NCI-H146 treated with DMSO at 0.1 percent for 48 hours (cell line): ENCODE measurements at regions not wholly inside any gene's neighbourhood (a gene's known extent, or its start where the extent isn't known, plus 50 kb on each side); places are given as distances from the start of the nearest gene placed in this dataset.

Source experiments
- DNase-seq: peaks from one replicate; lab custom pipeline; 2025; ENCODE audit not compliant: unreplicated experiment; lab: John Stamatoyannopoulos, UW

- DNase-seq = no peak
Observed at GRCh38 chr6:137754366-137754765, 112.7 kb upstream of the TNFAIP3 start.

- no peak for DNase-seq
Observed at GRCh38 chr6:137754866-137755265, 112.2 kb upstream of the TNFAIP3 start.

GRCh38 chr6:137755284-137755683 is 111.8 kb upstream of the TNFAIP3 start:
- no peak for DNase-seq

GRCh38 chr6:137756788-137757187 is 110.3 kb upstream of the TNFAIP3 start:
- no peak for DNase-seq

GRCh38 chr6:137758661-137759060 is 108.4 kb upstream of the TNFAIP3 start:
- DNase-seq = no peak

- DNase-seq = no peak
Observed at GRCh38 chr6:137759624-137760023, 107.4 kb upstream of the TNFAIP3 start.

GRCh38 chr6:137761072-137761471 is 106.0 kb upstream of the TNFAIP3 start:
- DNase-seq = no peak

GRCh38 chr6:137761487-137761886 is 105.6 kb upstream of the TNFAIP3 start:
- DNase-seq = no peak

GRCh38 chr6:137762168-137763090 is 104.6 kb upstream of the TNFAIP3 start:
- DNase-seq = no peak

- no peak for DNase-seq
Observed at GRCh38 chr6:137763436-137763835, 103.6 kb upstream of the TNFAIP3 start.

GRCh38 chr6:137763886-137764285 is 103.2 kb upstream of the TNFAIP3 start:
- DNase-seq = no peak

GRCh38 chr6:137764464-137764863 is 102.6 kb upstream of the TNFAIP3 start:
- DNase-seq = no peak

GRCh38 chr6:137765059-137765458 is 102.0 kb upstream of the TNFAIP3 start:
- DNase-seq = no peak

- no peak for DNase-seq
Observed at GRCh38 chr6:137766596-137767370, 100.3 kb upstream of the TNFAIP3 start.

GRCh38 chr6:137767465-137767864 is 99.6 kb upstream of the TNFAIP3 start:
- DNase-seq = no peak

GRCh38 chr6:137767911-137768690 is 99.0 kb upstream of the TNFAIP3 start:
- DNase-seq = no peak

- no peak for DNase-seq
Observed at GRCh38 chr6:137768935-137769334, 98.1 kb upstream of the TNFAIP3 start.

GRCh38 chr6:137769797-137770362 is 97.2 kb upstream of the TNFAIP3 start:
- DNase-seq = no peak

GRCh38 chr6:137772541-137773250 is 94.4 kb upstream of the TNFAIP3 start:
- DNase-seq = no peak

- no peak for DNase-seq
Observed at GRCh38 chr6:137775227-137775626, 91.8 kb upstream of the TNFAIP3 start.
